Glutamatergic neuron (in vitro differentiated cells): ENCODE measurements at regions not wholly inside any gene's neighbourhood (a gene's known extent, or its start where the extent isn't known, plus 50 kb on each side); places are given as distances from the start of the nearest gene placed in this dataset.

Experiments used
- DNase-seq: peaks from one replicate; pipeline ENCODE4 v3.0.0; 2022
- H3K27ac Mint-ChIP-seq: one replicate; pipeline ENCODE4 v1.8.0; 2020; ENCODE audit warnings: mild to moderate bottlenecking, mixed read lengths, inconsistent platforms; ENCODE audit not compliant: unreplicated experiment
- H3K27me3 Mint-ChIP-seq: one replicate; pipeline ENCODE4 v1.8.0; 2020; ENCODE audit warnings: mild to moderate bottlenecking, moderate library complexity, mixed read lengths, inconsistent platforms; ENCODE audit not compliant: unreplicated experiment
- H3K36me3 Mint-ChIP-seq: one replicate; pipeline ENCODE4 v1.8.0; 2020; ENCODE audit warnings: mild to moderate bottlenecking, mixed read lengths, inconsistent platforms; ENCODE audit not compliant: unreplicated experiment
- H3K4me1 Mint-ChIP-seq: one replicate; pipeline ENCODE4 v1.8.0; 2020; ENCODE audit warnings: mild to moderate bottlenecking, low read depth, mixed read lengths, inconsistent platforms; ENCODE audit not compliant: unreplicated experiment
- H3K4me3 Mint-ChIP-seq: one replicate; pipeline ENCODE4 v1.8.0; 2020; ENCODE audit warnings: mild to moderate bottlenecking, mixed read lengths, inconsistent platforms; ENCODE audit not compliant: unreplicated experiment
- H3K9me3 Mint-ChIP-seq: one replicate; pipeline ENCODE4 v1.8.0; 2020; ENCODE audit warnings: mild to moderate bottlenecking, moderate library complexity, mixed read lengths, inconsistent platforms; ENCODE audit not compliant: unreplicated experiment
- TF ChIP-seq, protein P1 (sequence below): fragments of 200-600 bp; sonication (generic); IDR thresholded peaks from one replicate; pipeline ENCODE4 v1.5.0; 2021; ENCODE audit not compliant: partially characterized antibody, unreplicated experiment

DNA sequence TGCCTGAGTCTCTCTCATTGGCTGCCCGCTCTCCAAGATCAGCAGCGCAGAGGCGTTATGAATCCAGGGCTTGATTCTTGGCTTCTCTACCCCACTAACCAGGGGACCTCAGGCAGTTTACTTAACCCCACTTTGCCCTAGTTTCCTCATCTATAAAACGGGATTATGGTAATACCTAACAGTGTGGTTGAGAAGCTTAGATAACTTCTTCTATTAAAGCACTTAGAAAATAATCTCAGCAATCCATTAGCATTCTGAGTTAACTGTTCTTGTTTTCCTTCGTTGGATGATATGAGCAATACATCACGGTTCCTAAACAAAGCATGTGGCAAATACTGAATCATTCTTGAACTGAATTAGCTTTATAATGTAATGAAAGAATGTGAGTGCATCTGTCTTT lies 116.3 kb upstream of the FKBP1C start:
- Mint-ChIP-seq H3K36me3 (no peaks in the 10 kb centered on the region), H3K4me3 (no peak overlapping the region), H3K27ac (no peak overlapping the region)

DNA sequence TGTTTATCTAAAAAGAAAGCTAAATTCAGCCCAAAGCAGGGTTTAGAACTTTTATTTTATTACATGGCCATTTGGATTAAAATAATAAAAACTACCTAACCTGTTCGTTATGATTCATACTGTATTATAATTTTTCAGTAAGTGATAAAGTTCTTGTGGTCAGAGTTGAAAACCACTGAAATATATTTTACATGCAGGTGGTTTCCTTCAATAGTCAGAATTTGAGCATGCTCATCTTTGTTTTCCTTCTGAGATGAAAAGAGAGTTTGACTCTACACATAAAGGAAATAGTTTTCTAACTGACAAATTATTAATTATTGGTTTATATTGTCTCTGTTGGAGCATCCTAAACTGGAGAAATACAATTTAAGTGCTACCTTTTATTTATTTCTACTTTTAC lies 114.0 kb upstream of the FKBP1C start:
- H3K27me3 Mint-ChIP-seq: no peaks in the 10 kb centered on the region
- no peak overlapping the region for H3K27ac Mint-ChIP-seq
- TF ChIP-seq, protein P1, sequence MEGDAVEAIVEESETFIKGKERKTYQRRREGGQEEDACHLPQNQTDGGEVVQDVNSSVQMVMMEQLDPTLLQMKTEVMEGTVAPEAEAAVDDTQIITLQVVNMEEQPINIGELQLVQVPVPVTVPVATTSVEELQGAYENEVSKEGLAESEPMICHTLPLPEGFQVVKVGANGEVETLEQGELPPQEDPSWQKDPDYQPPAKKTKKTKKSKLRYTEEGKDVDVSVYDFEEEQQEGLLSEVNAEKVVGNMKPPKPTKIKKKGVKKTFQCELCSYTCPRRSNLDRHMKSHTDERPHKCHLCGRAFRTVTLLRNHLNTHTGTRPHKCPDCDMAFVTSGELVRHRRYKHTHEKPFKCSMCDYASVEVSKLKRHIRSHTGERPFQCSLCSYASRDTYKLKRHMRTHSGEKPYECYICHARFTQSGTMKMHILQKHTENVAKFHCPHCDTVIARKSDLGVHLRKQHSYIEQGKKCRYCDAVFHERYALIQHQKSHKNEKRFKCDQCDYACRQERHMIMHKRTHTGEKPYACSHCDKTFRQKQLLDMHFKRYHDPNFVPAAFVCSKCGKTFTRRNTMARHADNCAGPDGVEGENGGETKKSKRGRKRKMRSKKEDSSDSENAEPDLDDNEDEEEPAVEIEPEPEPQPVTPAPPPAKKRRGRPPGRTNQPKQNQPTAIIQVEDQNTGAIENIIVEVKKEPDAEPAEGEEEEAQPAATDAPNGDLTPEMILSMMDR: no peak
- no peak for DNase-seq
- H3K4me1 Mint-ChIP-seq: no peaks in the 10 kb centered on the region
- H3K4me3 Mint-ChIP-seq: no peak overlapping the region
- no peaks in the 10 kb centered on the region for H3K36me3 Mint-ChIP-seq
- H3K9me3 Mint-ChIP-seq: no peaks in the 10 kb centered on the region

More for the DNA sequence above, 116.3 kb upstream of the FKBP1C start:
- Mint-ChIP-seq H3K9me3 (no peaks in the 10 kb centered on the region), H3K27me3 (no peaks in the 10 kb centered on the region), H3K4me1 (no peaks in the 10 kb centered on the region)
- DNase-seq: no peak
- TF ChIP-seq, protein P1: no peak

DNA sequence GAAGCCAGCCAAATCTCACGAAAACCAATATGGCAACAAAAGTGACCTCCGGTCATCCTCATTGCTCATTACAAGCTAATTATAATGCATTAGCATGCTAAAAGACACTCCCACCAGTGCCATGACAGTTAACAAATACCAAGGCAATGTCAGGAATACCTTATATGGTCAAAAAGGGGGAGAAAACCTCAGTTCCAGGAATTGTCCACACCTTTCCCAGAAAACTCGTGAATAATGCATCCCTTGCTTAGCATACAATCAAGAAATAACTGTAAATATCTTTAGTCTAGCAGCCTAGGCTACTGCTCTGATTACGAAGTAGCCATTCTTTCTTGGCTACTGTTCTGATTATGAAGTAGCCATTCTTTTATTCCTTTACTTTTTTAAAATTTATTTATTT lies 112.5 kb upstream of the FKBP1C start:
- Mint-ChIP-seq H3K27me3 (no peaks in the 10 kb centered on the region), H3K4me3 (no peak overlapping the region), H3K9me3 (no peaks in the 10 kb centered on the region), H3K36me3 (no peaks in the 10 kb centered on the region), H3K27ac (no peak overlapping the region), H3K4me1 (no peaks in the 10 kb centered on the region)
- no peak for DNase-seq
- TF ChIP-seq, protein P1: no peak

DNA sequence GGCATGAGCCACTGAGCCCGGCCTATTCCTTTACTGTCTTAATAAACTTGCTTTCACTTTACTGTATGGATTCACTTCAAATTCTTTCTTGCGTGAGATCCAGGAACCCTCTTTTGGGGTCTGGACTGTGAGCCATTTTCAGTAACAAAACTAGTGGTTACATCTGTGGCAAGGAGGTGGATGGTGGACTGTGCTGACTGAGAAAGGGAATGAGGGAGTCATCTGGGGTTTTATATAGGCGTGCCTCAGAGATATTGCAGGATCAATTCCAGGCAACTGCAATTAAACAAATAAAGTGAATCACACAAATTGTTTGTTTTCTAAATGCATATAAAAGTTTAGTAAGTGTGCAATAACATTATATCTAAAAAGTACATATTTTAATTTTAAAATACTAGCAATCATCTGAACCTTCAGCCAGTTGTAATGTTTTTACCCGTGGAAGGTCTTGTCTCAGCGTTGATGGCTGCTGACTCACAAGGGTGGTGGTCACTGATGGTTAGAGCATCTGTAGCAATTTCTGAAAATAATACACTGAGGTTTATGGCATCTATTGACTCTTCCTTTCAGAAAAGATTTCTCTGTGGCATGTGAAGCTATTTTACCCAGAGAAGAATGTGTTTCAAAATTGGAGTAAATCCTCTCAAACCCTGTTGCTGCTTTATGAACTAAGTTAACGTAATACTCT lies 111.4 kb upstream of the FKBP1C start:
- Mint-ChIP-seq H3K4me1 (no peaks in the 10 kb centered on the region), H3K4me3 (no peak overlapping the region), H3K36me3 (no peaks in the 10 kb centered on the region), H3K9me3 (no peaks in the 10 kb centered on the region), H3K27ac (no peak overlapping the region), H3K27me3 (no peaks in the 10 kb centered on the region)
- no peak for DNase-seq
- TF ChIP-seq, protein P1: no peak

DNA sequence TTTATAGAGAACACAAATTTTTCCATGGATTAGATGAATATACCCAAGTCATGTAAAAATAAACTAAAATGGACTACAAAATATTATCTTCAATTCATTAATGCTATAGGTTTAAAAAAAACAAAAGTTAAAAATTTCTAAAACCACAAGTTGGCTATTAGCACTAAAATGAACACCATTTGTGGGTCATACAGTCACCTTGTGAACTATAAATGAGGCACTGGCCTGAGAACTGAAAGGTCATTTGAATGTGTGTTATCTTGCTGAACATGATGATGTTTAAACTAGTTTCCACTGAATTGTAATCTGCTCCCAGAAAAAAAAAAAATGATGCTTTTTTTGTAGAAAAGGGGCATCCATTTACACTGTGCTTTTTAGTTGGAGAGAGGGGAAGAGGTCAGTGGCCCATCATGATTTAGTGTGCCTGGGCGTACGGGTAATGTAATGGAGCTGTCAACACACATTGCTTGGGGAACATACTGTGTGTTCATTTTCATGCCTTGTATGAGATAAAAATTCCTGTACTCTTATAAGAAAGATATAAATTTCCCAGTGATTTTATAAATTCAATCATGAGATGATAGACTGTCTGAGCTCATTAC lies 96.6 kb upstream of the FKBP1C start:
- Mint-ChIP-seq H3K27ac (no peak overlapping the region), H3K9me3 (peaks cover 2% of the 10 kb centered on the region), H3K4me3 (no peak overlapping the region), H3K27me3 (peaks cover 2% of the 10 kb centered on the region), H3K36me3 (no peaks in the 10 kb centered on the region), H3K4me1 (no peaks in the 10 kb centered on the region)
- TF ChIP-seq, protein P1: no peak
- DNase-seq: no peak
